NCI-H748 (cell line): ENCODE measurements at regions not wholly inside any gene's neighbourhood (a gene's known extent, or its start where the extent isn't known, plus 50 kb on each side); places are given as distances from the start of the nearest gene placed in this dataset.
"Not testable (repeated sequence)": the region's sequence is repeated elsewhere in the genome, so short reads cannot be mapped to it uniquely, and the experiment has no call there.

Experiments used
- DNase-seq: peaks from one replicate; lab custom pipeline; 2025; ENCODE audit not compliant: unreplicated experiment; lab: John Stamatoyannopoulos, UW

DNA sequence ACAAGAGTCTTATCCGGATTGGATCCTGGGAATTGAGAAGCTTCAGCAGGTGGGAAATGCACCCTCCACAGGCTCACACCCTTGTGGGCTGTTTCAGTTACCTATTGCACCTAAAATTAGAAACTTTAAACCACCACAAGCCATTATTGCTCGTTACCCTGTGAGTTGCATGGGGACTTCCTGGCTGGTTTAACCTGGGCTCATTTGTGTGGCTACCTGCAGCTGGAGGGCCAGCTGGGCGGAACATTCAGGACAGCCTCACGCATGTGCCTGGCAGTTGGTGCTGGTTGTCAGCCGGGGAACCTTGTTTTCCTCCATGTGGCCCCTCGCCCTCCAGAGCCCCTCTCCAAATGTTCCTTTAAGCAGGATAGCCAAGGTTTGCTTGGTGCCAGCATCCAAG is 118.5 kb upstream of the DEFB108B start:
- not testable (repeated sequence) for DNase-seq

DNA sequence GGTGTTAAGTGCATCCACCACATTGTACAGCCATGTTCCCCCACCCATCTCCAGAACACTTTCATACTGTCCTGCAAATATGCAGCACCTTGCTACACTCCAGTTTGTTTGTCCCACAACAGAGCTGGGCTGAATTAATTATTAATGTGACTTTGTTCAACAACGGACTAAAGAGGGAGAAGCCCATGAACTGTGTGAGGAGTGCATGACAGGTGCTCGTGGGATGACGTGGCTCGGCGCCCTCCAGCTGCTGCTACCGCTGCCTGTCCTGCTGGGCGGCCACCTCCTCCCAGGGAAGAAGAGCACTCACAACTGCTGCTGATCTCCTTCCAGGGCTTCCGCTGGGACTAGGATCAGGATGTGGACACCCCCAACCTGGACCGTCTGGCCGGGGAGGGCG is 111.2 kb upstream of the DEFB108B start:
- not testable (repeated sequence) for DNase-seq

DNA sequence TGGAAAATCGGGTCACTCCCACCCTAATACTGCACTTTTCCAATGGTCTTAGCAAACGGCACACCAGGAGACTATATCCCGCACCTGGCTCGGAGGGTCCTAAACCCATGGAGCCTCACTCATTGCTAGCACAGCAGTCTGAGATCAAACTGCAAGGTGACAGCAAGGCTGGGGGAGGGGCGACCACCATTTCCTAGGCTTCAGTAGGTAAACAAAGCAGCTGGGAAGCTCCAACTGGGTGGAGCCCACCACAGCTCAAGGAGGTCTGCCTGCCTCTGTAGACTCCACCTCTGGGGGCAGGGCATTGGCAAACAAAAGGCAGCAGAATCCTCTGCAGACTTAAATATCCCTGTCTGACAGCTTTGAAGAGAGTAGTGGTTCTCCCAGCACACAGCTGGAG is 109.0 kb upstream of the DEFB108B start:
- DNase-seq, result peak; percentile 12

DNA sequence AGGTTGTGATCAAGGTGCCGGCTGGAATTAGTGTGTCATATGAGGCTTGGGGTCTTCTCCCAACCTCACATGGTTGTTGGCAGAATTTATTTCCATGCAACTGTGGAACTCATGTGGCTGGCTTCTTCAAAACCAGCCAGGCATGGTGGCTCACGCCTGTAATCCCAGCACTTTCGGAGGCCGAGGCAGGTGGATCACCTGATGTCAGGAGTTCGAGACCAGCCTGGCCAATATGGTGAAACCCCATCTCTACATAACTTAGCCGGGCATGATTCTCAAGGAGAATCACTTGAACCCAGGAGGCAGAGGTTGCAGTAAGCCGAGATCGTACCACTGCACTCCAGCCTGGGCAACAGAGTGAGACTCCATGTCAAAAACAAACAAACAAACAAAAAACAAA is 102.3 kb upstream of the DEFB108B start:
- DNase-seq, result not testable (repeated sequence)

DNA sequence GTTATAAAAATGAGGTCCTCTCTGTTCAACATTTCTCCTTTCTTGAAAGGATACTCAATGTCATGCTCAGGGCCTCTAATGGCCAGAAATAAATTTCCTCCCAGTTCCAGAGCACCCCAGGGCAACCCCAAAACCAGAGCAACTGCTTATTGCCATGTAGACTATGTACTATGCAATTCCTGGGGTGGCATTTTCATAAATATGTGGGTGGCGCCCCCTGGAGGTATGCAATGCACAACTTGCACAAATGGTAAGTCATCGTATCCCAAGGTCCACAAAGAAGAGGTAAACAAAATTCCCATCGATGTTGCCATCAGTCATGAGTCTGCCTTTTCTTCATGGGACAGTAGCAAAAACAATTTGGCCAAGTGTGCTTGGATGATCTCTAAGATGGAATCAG is 98.6 kb upstream of the DEFB108B start:
- DNase-seq, result not testable (repeated sequence)

DNA sequence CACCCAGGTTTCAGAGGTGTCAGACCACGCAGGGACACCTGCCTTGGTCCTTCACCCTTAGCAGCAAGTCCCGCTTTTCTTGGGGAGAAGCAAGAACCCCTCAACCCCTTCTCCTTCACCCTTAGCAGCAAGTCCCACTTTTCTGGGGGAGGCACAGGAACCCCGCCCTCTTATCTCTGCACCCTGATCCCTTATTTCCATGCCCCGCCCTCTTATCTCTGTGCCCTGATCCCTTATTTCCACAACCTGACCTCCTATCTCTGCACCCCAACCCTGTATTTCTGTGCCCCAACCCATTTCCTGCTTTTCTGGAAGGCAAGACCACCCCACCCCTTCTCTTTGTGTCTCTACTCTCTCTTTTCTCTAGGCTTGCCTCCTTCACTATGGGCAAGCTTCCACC is 94.7 kb upstream of the DEFB108B start:
- not testable (repeated sequence) for DNase-seq

DNA sequence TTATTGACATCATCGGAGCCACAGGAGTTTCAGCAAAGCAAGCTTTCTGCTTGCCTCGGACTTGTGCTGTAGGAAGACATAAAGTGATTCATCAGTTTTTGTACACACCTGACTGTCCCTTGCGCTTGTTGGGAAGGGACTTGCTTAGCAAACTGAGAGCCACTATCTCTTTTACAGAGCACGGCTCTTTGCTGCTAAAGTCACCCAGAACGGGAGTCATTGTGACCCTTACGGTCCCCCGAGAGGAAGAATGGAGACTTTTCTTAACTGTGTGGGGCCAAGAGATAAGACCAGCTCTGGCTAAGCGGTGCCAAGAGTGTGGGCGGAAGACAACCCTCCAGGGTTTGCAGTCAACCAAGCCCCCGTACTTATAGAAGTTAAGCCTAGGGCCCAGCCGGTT is 89.6 kb upstream of the DEFB108B start:
- not testable (repeated sequence) for DNase-seq

DNA sequence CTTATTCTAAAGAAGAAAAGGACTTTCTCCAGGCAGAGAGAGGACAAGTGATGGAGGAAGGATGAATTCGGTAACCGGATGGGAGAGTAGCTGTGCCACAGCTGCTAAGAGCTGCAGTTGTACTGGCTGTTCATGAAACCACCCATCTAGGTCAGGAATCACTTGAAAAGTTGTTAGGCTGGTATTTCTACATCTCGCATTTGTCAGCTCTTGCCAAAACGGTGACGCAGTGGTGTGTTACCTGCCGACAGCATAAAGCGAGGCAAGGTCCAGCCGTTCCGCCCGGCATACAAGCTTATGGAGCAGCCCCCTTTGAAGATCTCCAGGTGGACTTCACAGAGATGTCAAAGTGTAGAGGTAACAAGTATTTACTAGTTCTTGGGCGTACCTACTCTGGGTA is 87.3 kb upstream of the DEFB108B start:
- DNase-seq, result not testable (repeated sequence)

DNA sequence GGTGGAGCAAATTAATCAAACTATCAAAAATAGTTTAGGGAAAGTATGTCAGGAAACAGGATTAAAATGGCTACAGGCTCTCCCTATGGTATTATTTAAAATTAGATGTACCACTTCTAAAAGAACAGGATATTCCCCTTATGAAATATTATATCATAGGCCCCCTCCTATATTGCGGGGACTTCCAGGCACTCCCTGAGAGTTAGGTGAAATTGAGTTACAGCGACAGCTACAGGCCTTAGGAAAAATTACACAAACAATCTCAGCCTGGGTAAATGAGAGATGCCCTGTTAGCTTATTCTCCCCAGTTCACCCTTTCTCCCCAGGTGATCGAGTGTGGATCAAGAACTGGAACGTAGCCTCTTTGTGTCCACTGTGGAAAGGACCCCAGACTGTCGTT is 86.7 kb upstream of the DEFB108B start:
- DNase-seq, result not testable (repeated sequence)

DNA sequence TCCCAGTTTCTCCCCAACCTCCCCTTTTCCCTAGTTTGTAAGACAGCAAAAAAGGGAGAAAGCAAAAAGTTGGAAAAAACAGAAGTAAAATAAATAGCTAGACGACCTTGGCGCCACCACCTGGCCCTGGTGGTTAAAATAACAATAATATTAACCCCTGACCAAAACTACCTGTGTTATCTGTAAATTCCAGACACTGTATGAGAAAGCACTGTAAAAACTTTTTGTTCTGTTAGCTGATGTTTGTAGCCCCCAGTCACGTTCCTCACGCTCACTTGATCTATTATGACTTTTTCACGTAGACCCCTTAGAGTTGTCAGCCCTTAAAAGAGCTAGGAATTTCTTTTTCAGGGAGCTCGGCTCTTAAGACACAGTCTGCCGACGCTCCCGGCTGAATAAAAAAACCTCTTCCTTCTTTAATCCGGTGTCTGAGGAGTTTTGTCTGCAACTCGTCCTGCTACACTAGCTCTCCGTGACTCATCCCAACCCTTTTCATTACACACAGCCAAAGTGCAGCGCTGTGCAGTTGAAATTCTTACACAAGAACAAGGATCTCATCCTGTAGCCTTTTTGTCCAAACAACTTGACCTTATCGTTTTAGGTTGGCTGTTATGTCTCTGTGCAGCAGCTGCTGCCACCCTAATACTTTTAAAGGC is 83.9 kb upstream of the DEFB108B start:
- not testable (repeated sequence) for DNase-seq

DNA sequence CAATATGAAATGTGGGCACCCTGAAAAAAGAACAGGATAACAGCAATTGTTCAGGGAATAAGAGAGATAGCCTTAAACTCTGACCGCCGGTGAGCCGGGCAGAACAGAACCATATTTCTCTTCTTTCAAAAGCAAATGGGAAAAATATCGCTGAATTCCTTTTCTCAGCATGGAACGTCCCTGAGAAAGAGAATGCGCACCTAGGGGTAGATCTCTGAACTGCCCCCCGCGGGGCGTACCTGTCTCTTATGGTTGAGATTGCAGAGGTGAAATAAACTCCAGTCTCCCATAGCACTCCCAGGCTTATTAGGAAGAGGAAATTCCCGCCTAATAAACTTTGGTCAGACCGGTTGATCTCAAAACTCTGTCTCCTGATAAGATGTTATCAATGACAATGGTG is 82.1 kb upstream of the DEFB108B start:
- DNase-seq, result not testable (repeated sequence)

DNA sequence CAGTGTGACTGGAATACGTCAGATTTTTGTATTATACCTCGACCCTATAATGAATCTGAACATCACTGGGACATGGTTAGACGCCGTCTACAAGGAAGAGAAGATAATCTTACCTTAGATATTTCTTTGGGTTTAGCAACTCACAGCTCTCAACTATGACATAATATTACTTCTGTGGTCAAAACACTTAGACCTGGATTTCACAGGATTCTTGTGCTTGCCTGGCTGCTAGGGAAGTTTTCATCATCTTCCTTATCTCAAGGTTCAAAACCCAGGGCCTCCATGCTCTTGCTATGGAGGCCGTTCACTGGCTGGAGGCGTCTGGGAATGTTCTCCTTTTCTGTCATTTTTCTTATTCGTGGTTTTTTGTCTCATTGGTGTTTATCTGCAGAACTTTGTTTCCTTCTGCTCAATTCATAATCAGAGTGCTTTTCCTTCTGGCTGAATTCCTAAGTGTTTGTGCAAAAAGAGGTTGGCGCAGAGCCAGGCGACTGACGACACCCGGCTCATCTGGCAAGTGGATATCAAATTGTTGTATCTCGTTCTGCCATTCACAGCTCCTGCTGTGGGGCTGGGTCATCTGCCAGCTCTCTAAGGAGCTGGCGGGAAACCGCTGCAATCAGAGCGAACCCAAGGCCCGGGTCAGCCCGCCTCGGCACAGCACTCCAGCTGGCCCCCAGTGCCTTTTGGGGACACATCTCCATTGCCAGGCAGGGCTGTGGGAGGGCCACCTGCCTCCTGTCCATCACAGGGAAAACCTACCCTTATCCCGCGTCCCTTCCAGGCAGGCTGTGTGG is 68.1 kb upstream of the DEFB108B start:
- DNase-seq, result peak; percentile 47

DNA sequence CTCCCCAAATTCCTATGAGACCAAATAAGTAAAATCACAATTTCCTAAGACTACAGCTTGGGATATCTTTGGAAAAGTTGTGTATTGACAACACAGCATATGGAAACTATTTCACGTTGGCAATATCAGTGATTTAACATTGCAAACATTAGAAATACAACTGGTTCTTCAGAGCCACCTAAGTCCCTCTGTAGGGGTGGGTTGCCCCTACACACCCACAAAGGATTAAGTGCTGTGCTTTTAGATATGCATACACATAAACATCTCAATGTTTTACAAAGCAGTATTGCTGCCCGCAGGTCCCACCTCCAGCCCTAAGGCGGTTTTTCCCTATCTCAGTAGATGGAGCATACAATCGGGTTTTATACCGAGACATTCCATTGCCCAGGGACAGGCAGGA is 66.0 kb upstream of the DEFB108B start:
- DNase-seq, result not testable (repeated sequence)

DNA sequence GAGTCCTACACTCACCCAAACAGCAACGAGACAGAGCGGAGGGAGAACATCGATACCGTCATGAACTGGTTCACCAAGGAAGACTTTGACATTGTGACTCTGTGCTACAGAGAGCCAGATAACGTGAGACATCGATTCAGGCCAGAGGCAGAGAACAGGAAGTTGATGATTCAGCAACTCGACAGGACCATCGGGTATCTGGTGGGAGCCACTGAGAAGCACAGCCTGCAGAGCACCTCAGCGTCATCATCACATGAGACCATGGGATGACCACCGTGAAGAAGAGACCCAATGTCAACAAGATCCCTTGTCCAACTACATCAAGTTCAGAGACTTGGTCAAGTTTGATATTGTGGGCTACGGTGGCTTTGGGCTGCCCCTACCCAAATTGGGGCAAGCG is 60.8 kb upstream of the DEFB108B start:
- DNase-seq, result not testable (repeated sequence)

DNA sequence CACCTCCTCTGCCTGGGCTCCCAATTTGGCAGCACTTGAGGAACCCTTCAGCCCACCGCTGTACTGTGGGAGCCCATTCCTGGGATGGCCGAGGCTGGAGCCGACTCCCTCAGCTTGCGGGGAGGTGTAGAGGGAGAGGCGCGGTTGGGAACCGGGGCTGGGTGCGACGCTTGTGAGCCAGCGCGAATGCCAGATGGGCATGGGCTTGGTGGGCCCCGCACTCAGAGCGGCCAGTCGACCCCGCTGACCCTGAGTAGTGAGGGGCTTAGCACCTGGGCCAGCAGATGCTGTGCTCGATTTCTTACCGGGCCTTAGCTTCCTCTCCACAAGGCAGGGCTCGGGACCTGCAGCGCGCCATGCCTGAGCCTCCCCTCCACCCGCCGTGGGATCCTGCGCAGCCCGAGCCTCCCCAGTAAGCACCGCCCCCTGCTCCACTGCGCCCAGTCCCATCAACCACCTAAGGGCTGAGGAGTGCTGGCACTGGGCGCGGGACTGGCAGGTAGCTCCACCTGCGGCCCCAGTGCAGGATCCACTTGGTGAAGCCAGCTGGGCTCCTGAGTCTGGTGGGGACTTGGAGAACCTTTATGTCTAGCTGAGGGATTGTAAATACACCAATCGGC is 58.3 kb upstream of the DEFB108B start:
- no peak for DNase-seq

DNA sequence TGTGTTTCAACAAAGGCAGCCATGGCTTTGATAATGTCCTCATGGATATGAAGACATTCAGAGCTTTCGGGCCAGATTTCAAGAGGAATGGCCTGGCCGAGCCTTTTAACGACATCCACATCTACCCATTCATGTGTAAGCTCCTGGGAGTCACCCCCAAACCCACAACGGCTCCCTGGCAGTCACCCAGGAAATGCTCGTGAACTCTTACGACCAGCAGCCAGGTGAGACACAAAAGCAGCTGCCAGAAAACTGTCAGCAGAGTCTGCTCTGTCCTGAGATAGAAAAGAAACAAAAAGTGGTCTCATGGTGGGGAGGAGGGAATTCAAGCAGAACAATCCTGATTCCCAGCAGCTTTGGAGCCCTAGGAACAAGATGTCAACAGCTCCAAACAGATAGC is 52.9 kb upstream of the DEFB108B start:
- not testable (repeated sequence) for DNase-seq

DNA sequence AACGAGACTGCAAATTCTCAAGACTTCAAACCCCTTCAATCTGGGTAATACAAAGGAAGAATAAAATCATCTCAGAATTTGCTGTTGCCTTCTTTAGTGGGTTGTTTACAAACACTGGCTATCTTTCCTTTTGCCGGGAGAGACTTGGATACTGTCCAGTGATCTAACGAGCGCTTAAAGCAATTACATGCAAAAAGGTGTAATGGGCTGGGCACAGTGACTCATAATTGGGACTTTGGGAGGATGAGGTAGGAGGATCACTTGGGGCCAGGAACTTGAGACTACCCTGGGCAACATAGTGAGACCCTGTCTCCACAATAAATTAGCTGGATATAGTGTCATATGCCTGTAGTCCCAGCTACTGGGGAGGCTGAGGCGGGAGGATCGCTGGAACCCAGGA is 52.2 kb upstream of the DEFB108B start:
- DNase-seq, result peak; percentile 38

DNA sequence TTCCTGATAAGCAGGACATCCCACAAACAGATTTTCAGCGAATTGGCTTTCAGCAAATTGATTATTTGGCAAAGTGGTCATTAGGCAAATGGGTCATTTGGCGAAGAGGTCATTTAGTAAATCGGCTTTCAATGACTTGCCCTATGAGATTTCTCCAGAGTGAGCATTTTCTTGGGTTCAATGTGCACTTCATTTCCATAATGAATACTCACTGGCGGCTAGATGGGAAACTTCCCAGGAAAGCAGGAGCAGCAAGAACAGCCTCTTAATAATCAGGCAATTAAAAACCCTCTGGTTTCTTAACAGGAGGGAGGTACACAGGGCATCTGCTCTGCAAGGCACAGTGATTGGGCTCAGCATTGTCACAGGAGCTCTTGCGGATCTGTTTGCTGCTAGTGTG is 51.5 kb upstream of the DEFB108B start:
- DNase-seq, result not testable (repeated sequence)

DNA sequence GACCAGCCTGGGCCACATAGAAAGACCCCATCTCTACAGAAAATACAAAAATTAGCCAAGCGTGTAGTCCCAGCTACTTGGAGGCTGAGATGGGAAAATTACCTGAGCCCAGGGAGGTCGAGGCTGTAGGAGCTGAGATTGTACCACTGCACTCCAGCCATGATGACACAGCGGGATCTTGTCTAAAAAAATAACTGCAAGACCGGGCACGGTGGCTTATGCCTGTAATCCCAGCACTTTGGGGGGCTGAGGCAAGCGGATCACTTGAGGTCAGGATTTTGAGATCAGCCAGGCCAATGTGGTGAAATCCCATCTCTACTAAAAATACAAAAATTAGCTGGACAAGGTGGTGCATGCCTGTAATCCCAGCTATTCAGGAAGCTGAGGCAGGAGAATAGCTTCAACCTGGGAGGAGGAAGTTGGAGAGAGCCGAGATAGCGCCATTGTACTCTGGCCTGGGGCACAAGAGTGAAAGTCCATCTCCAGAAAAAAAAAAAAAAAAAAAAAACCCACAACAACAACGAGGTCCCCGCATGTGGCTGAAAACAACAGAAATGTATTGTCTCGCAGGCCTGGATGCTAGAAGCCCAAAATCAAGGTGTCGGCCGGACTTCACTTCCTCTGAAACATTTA is 50.7 kb upstream of the DEFB108B start:
- DNase-seq, result not testable (repeated sequence)

DNA sequence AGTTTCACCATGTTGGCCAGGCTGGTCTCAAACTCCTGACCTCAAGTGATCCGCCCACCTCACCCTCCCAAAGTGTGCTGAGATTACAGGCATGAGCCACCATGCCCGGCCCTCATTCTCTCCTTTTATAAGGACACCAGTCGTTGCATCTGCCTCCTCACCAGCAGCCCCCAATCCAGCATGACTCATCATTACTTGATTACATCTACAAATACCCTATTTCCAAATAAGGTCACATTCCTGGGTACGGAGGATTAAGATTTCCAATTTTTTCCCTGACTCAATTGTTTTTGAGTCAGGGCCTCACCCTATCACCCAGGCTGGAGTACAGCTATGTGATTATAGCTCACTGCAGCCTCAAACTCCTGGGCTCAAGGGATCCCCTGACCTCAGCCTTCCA is 49.8 kb upstream of the DEFB108B start:
- DNase-seq, result not testable (repeated sequence)
